OCI-LY3 (cell line): ENCODE measurements at regions not wholly inside any gene's neighbourhood (a gene's known extent, or its start where the extent isn't known, plus 50 kb on each side); places are given as distances from the start of the nearest gene placed in this dataset.

ENCODE experiments used
- EZH2phosphoT487 ChIP-seq: fragments of 200-600 bp; shearing (Covaris generic); IDR thresholded peaks from 2 replicates; pipeline ENCODE4 v1.6.1; 2018; ENCODE audit warnings: antibody characterized with exemption, mixed run types, low read depth
- TF ChIP-seq, protein P1 (sequence below): fragments of 200-600, 300-600 bp; sonication (generic); IDR thresholded peaks from 2 replicates; pipeline ENCODE4 v1.5.1; 2014; ENCODE audit warnings: antibody characterized with exemption, low read length, low read depth

DNA sequence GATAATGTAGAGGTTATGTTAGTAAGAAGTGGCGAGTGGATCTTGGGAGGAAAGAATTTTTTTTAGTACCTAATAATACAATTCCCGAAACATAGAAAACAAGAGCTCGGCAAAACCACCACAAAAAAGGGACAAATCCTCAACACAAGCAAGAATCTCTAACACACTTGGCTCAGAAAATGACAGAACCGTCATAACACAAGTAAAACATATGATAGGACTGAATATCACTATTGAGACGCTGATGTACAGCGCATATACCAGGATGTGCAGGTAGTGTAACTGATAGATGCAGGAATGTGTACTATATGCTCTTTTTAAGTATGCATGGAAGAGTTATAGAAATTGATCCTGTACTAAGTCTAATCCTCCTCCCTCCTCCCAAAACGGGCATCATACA lies 564.5 kb downstream of the BCL11B start:
- TF ChIP-seq, protein P1, sequence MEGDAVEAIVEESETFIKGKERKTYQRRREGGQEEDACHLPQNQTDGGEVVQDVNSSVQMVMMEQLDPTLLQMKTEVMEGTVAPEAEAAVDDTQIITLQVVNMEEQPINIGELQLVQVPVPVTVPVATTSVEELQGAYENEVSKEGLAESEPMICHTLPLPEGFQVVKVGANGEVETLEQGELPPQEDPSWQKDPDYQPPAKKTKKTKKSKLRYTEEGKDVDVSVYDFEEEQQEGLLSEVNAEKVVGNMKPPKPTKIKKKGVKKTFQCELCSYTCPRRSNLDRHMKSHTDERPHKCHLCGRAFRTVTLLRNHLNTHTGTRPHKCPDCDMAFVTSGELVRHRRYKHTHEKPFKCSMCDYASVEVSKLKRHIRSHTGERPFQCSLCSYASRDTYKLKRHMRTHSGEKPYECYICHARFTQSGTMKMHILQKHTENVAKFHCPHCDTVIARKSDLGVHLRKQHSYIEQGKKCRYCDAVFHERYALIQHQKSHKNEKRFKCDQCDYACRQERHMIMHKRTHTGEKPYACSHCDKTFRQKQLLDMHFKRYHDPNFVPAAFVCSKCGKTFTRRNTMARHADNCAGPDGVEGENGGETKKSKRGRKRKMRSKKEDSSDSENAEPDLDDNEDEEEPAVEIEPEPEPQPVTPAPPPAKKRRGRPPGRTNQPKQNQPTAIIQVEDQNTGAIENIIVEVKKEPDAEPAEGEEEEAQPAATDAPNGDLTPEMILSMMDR: no peak
- TF ChIP-seq EZH2phosphoT487: no peak
